Neural progenitor cell (in vitro differentiated cells): ENCODE measurements at regions not wholly inside any gene's neighbourhood (a gene's known extent, or its start where the extent isn't known, plus 50 kb on each side); places are given as distances from the start of the nearest gene placed in this dataset.

Source experiments
- DNase-seq: peaks from one replicate; pipeline ENCODE4 v3.0.0-alpha.2; 2016; ENCODE audit warnings: low spot score
- H2AFZ ChIP-seq: fragments of 200-600 bp; sonication (generic); replicated peaks from 2 replicates; pipeline ENCODE4 v1.6.1; 2016; ENCODE audit warnings: antibody characterized with exemption
- H3F3A ChIP-seq: fragments of 200-600 bp; sonication (generic); 2 replicates; pipeline ENCODE4 v1.6.1; 2016; ENCODE audit warnings: antibody characterized with exemption, low read depth
- H3K27ac ChIP-seq: fragments of 200-600 bp; sonication (generic); 2 replicates; pipeline ENCODE4 v1.5.1; 2016; ENCODE audit warnings: mild to moderate bottlenecking
- H3K27me3 ChIP-seq: fragments of 200-600 bp; sonication (generic); 2 replicates; pipeline ENCODE4 v1.6.1; 2016; ENCODE audit warnings: mild to moderate bottlenecking, moderate library complexity
- H3K36me3 ChIP-seq: fragments of 200-600 bp; sonication (generic); 2 replicates; pipeline ENCODE4 v1.5.1; 2016
- H3K4me1 ChIP-seq: fragments of 200-600 bp; sonication (generic); 2 replicates; pipeline ENCODE4 v1.6.1; 2016; ENCODE audit warnings: mixed run types
- H3K4me2 ChIP-seq: fragments of 200-600 bp; sonication (generic); 2 replicates; pipeline ENCODE4 v1.6.1; 2016
- H3K4me3 ChIP-seq: fragments of 200-600 bp; sonication (generic); 2 replicates; pipeline ENCODE4 v1.5.1; 2016
- H3K79me2 ChIP-seq: fragments of 200-600 bp; sonication (generic); 2 replicates; pipeline ENCODE4 v1.6.1; 2016; ENCODE audit warnings: low read depth
- H3K9ac ChIP-seq: fragments of 200-600 bp; sonication (generic); 2 replicates; pipeline ENCODE4 v1.6.1; 2016
- H3K9me3 ChIP-seq: fragments of 200-600 bp; sonication (generic); 2 replicates; pipeline ENCODE4 v1.5.1; 2016; ENCODE audit warnings: low read depth
- H4K20me1 ChIP-seq: fragments of 200-600 bp; sonication (generic); 2 replicates; pipeline ENCODE4 v1.6.1; 2016; ENCODE audit warnings: low read depth
- H3K27ac Mint-ChIP-seq: 3 replicates; pipeline ENCODE4 v1.8.0; 2021; ENCODE audit warnings: mixed read lengths
- H3K27me3 Mint-ChIP-seq: 2 replicates; pipeline ENCODE4 v1.8.0; 2022; ENCODE audit warnings: low read depth, mild to moderate bottlenecking, inconsistent platforms, moderate library complexity, mixed read lengths; ENCODE audit not compliant: insufficient read depth
- H3K36me3 Mint-ChIP-seq: 3 replicates; pipeline ENCODE4 v1.8.0; 2021; ENCODE audit warnings: mixed read lengths
- H3K4me1 Mint-ChIP-seq: 3 replicates; pipeline ENCODE4 v1.8.0; 2021; ENCODE audit warnings: mixed read lengths
- H3K4me3 Mint-ChIP-seq: 3 replicates; pipeline ENCODE4 v1.8.0; 2021; ENCODE audit warnings: mild to moderate bottlenecking, moderate library complexity, mixed read lengths
- H3K9me3 Mint-ChIP-seq: 3 replicates; pipeline ENCODE4 v1.8.0; 2020; ENCODE audit warnings: mixed read lengths
- CTCF ChIP-seq: fragments of 200-600 bp; sonication (generic); IDR thresholded peaks from 2 replicates; pipeline ENCODE4 v1.5.1; 2017; ENCODE audit warnings: antibody characterized with exemption, mild to moderate bottlenecking
- EZH2 ChIP-seq: fragments of 200-600 bp; sonication (generic); IDR thresholded peaks from 2 replicates; pipeline ENCODE4 v1.6.1; 2017; ENCODE audit warnings: antibody characterized with exemption, mild to moderate bottlenecking, moderate library complexity
- EZH2phosphoT487 ChIP-seq: fragments of 200-600 bp; sonication (generic); IDR thresholded peaks from 2 replicates; pipeline ENCODE4 v1.6.1; 2017; ENCODE audit warnings: antibody characterized with exemption

DNA sequence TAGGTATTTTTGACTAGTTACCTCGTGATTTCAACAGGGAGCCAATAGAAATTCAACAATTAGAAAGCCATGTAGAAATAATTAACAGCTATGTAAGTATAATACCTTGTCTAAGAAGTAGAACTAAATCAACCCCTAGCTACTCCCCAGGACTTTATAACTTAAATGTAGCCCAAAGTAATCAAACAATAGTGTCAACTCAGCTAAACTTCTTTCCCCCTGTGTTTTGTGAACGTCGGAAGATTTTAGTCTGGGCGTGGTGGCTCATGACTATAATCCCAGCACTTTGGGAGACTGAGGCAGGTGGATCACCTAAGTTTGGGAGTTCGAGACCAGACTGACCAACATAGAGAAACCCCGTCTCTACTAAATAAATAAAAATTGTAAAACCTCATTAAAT lies 579.9 kb upstream of the NCAM2 start:
- no peak overlapping the region for H3K27ac ChIP-seq
- no peak for TF ChIP-seq EZH2
- TF ChIP-seq EZH2phosphoT487 = no peak
- no peak for TF ChIP-seq CTCF
- H3K27me3 ChIP-seq = no peaks in the 10 kb centered on the region
- no peaks in the 10 kb centered on the region for H3K36me3 Mint-ChIP-seq
- no peak for DNase-seq
- no peaks in the 10 kb centered on the region for H3K4me1 ChIP-seq
- no peak overlapping the region for H3K4me3 Mint-ChIP-seq
- H3K4me2 ChIP-seq = no peak overlapping the region
- no peak overlapping the region for H2AFZ ChIP-seq
- H3K27ac Mint-ChIP-seq = no peak overlapping the region
- H4K20me1 ChIP-seq = no peaks in the 10 kb centered on the region
- no peak overlapping the region for H3K9ac ChIP-seq
- H3K27me3 Mint-ChIP-seq = no peaks in the 10 kb centered on the region
- H3F3A ChIP-seq = no peaks in the 10 kb centered on the region
- H3K9me3 Mint-ChIP-seq = no peaks in the 10 kb centered on the region
- no peaks in the 10 kb centered on the region for H3K79me2 ChIP-seq
- no peak overlapping the region for H3K4me3 ChIP-seq
- no peaks in the 10 kb centered on the region for H3K36me3 ChIP-seq
- no peaks in the 10 kb centered on the region for H3K4me1 Mint-ChIP-seq
- H3K9me3 ChIP-seq = no peaks in the 10 kb centered on the region

GRCh38 chr21:20419772-20420171 lies 578.4 kb upstream of the NCAM2 start:
- Mint-ChIP-seq H3K27me3 (no peaks in the 10 kb centered on the region), H3K27ac (no peak overlapping the region)

GRCh38 chr21:20424943-20425342 lies 573.3 kb upstream of the NCAM2 start:
- Histone ChIP-seq H3F3A (no peaks in the 10 kb centered on the region), H3K9ac (no peak overlapping the region), H3K36me3 (no peaks in the 10 kb centered on the region), H3K27me3 (no peaks in the 10 kb centered on the region), H3K4me2 (no peak overlapping the region), H4K20me1 (no peaks in the 10 kb centered on the region), H2AFZ (no peak overlapping the region), H3K4me3 (no peak overlapping the region), H3K27ac (no peak overlapping the region), H3K79me2 (no peaks in the 10 kb centered on the region), H3K4me1 (no peaks in the 10 kb centered on the region), H3K9me3 (no peaks in the 10 kb centered on the region)
- no peaks in the 10 kb centered on the region for H3K9me3 Mint-ChIP-seq
- H3K4me3 Mint-ChIP-seq = no peak overlapping the region
- no peak for TF ChIP-seq CTCF
- no peak for TF ChIP-seq EZH2
- TF ChIP-seq EZH2phosphoT487 = no peak
- H3K27me3 Mint-ChIP-seq = no peaks in the 10 kb centered on the region
- H3K27ac Mint-ChIP-seq = no peak overlapping the region
- H3K36me3 Mint-ChIP-seq = no peaks in the 10 kb centered on the region
- no peaks in the 10 kb centered on the region for H3K4me1 Mint-ChIP-seq
- DNase-seq = no peak

More at GRCh38 chr21:20419772-20420171, 578.4 kb upstream of the NCAM2 start:
- no peaks in the 10 kb centered on the region for H3F3A ChIP-seq
- no peak overlapping the region for H3K9ac ChIP-seq
- Mint-ChIP-seq H3K9me3 (no peaks in the 10 kb centered on the region), H3K4me3 (no peak overlapping the region), H3K36me3 (no peaks in the 10 kb centered on the region), H3K4me1 (no peaks in the 10 kb centered on the region)
- H3K79me2 ChIP-seq = no peaks in the 10 kb centered on the region
- H3K36me3 ChIP-seq = no peaks in the 10 kb centered on the region
- H3K9me3 ChIP-seq = no peaks in the 10 kb centered on the region
- no peak for DNase-seq
- H3K27me3 ChIP-seq = no peaks in the 10 kb centered on the region
- no peaks in the 10 kb centered on the region for H3K4me1 ChIP-seq
- no peak overlapping the region for H3K4me3 ChIP-seq
- TF ChIP-seq EZH2 = no peak
- no peak for TF ChIP-seq EZH2phosphoT487
- no peak for TF ChIP-seq CTCF
- H2AFZ ChIP-seq = no peak overlapping the region
- H3K27ac ChIP-seq = no peak overlapping the region
- no peak overlapping the region for H3K4me2 ChIP-seq
- H4K20me1 ChIP-seq = no peaks in the 10 kb centered on the region

GRCh38 chr21:20425856-20426255 lies 572.4 kb upstream of the NCAM2 start:
- Mint-ChIP-seq H3K27me3 (no peaks in the 10 kb centered on the region), H3K36me3 (no peaks in the 10 kb centered on the region), H3K4me1 (no peaks in the 10 kb centered on the region), H3K27ac (no peak overlapping the region), H3K9me3 (no peaks in the 10 kb centered on the region), H3K4me3 (no peak overlapping the region)
- Histone ChIP-seq H3K4me1 (no peaks in the 10 kb centered on the region), H4K20me1 (no peaks in the 10 kb centered on the region), H3K27me3 (no peaks in the 10 kb centered on the region), H3F3A (no peaks in the 10 kb centered on the region), H3K4me3 (no peak overlapping the region), H3K4me2 (no peak overlapping the region), H3K36me3 (no peaks in the 10 kb centered on the region), H3K9me3 (no peaks in the 10 kb centered on the region), H2AFZ (no peak overlapping the region), H3K27ac (no peak overlapping the region), H3K9ac (no peak overlapping the region), H3K79me2 (no peaks in the 10 kb centered on the region)
- TF ChIP-seq EZH2phosphoT487 (no peak), EZH2 (no peak), CTCF (no peak)
- DNase-seq = no peak
